HG03097 (cell line): ENCODE measurements at regions not wholly inside any gene's neighbourhood (a gene's known extent, or its start where the extent isn't known, plus 50 kb on each side); places are given as distances from the start of the nearest gene placed in this dataset.
"Not testable (repeated sequence)": the region's sequence is repeated elsewhere in the genome, so short reads cannot be mapped to it uniquely, and the experiment has no call there.

ENCODE experiments used
- ATAC-seq: cut with Tn5 transposase; IDR thresholded peaks from one replicate; pipeline ENCODE4 v1.9.1; 2021; ENCODE audit not compliant: unreplicated experiment, low FRiP score

DNA sequence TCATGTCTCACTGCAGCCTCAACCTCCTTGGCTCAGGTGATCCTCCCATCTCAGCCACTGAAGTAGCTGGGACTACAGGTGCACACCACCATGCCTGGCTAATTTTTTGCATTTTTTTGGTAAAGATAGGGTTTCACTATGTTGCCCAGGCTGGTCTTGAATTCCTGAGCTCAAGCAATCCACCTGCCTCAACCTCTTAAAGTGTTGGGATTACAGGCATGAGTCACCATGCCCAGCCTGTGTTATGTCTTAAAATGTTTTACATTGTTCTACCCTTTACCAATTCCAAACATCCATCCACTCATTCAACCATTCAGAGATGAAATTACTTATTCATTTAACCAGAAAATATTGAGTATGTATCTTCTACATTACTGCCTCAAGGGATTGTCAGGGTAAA is 111.6 kb upstream of the BTG1 start:
- ATAC-seq: no peak

DNA sequence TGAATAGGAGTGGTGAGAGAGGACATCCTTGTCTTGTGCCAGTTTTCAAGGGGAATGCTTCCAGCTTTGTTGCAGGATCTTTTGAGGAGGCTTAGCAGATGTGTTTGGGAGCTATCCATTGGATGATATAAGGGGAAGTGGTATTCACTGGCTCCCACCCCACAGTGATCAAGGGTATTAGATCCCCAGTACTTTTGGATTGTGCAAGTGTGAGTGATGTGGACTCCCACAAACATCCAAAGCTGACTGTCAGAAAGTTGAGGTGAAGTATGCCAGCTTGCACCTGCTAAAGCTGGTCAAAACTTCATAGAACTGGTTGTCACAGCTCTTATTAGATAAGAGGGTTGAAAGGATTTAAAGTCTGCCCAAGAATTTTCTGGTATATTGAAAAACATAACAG is 110.1 kb upstream of the BTG1 start:
- ATAC-seq: no peak

DNA sequence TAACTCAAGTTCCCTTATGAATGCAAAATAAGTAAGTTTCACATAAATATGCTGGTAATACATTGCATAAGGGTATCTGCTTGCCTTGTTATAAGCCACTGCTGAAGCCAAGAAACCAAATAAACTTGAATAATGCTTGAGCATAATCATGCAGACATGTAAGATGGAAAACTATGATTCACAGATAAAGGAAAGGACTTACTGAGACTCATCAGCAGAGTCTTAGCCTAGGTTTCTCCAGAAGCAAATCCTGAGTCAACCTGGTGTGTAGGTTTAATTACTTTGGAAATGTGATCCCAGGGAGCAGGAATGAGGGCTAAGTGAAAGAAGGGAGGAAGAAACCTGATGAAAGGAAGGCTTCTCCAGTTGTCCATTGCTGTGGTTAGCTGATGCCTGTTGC is 107.7 kb upstream of the BTG1 start:
- no peak for ATAC-seq

DNA sequence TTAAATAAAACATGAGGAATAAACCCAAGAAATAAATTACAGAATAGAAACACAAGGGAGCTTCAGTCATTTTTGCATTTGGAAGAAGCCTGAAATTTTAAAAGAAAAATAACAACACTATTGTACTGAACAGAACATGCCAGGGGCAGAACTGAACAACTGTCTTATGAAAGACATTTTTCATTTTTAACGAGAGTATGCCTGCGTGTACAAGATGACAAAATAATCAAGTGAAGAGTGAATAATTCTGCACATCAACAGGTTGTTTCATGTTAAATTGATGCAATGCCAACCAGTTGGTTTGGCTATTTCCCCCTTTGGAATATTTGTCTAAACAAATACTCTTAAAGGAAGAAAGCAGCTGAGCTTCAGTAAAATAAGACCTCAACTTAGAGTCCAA is 103.3 kb upstream of the BTG1 start:
- no peak for ATAC-seq

DNA sequence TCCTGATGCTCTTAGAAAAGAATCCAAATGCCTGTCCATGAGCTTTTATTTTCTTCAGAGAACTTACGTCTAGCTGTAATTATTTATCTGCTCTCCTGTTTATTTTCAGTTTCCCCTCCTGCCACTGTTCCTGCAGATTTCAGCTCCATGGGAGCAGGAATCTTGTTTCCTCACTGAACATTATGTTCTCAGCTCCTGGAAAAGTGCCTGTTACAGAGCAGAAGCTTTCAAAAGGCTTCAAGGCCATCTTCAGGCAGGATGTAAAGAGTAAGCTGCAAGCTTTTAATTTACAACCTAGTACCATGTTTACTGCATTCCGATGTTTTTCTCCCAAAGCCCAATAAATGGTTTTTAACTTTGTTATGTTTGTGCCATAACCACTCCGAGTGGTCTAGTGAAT is 98.4 kb upstream of the BTG1 start:
- no peak for ATAC-seq

DNA sequence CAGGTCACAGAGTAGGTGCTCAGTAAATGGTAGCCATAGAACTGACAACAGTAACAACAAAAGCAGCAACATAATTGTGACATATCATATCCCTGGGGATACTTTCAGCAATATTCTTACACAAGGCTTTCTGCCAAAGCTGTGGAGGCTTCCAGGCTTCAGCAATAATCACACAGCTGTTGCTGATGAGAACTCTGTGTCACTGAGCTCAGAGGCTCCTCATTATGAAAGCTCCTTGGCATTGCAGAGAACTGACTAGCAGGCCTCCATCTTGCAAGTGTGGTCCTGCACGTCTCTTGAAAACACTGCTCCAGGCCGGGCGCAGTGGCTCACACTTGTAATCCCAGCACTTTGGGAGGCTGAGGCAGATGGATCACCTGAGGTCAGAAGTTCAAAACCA is 97.3 kb upstream of the BTG1 start:
- no peak for ATAC-seq

DNA sequence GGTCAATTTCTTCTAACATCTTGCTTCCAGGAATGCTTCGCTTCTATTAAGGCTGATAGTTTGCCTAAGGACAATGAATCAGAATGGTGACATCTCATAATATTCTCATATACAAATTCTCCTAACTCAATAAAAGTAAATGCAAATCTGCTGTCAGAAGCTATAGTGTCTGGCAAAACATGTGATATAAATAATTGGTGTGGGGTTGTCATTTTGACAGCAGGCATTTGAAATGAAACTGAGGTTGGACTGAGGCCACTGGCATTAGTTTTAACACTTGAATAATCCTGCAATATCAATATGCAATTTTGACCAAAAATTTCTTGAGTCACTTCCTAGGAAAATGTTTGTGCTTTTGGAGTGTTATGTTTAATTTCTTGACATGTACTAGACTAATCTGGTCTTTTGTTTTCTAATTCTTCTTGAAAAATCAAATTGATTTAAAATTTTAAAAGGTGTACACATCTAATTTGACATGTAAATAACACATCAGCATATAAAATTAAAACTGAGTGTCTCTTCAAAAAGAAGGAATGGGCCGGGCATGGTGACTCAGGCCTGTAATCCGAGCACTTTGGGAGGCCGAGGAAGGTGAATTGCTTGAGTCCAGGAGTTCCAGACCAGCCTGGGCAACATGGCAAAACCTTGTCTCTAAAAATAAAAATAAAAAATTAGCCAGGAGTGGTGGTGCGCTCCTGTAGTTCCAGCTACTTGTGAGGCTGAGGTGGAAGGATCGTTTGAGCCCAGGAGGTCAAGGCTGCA is 92.3 kb upstream of the BTG1 start:
- no peak for ATAC-seq

DNA sequence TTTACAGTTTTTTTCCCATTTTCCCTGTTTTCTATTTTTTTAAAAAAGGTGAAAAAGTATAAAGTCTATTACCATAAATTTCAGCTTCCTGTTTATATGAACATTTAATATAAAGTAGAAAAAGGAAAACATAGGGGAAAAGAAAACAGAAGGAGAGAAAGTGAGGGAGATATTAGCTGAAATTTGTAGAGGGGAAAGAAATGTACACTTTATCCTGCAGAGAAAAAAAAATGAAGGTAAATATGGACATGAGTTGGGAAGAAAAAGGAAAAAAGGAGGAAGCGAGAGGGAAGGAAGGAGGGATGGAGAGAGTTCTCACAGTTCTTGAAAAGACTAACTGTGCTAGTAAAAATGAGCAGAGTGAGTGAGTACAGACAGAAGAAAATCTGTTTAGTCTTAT is 91.6 kb upstream of the BTG1 start:
- no peak for ATAC-seq

DNA sequence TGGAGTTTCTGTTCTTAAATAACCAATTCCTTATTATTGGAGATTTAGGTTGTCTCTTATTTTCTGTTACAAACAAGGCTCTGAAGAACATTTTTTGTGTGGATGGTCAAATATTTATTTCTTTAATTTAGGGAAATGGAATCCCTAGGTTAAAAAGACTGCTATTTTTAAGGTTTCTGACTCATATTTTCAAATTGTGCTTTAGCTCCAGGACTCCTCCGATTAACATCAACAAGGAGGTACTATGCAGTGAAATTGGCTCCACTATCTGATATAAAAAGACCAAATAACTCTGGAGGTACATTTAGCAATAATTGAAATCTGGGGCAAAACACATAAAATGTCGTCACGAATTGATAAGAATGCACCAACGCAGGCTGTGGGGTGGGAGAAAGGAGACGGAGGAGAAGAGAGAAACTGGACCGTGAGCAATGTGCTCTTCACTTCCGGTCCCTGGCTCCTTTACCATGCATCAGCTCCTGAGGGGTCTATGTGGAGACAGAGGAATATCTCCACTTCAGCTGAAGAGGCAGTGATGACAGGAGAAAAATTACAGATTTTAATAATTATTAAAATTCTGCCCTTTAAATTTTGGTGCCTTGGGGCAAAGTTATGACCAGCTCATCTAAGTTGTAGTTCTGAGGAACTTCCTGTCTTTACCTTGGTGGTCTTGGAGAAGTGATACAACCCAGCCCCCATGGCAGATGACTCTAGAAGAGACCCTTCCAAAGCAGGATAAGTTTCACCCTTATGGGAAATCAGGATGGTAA is 90.2 kb upstream of the BTG1 start:
- no peak for ATAC-seq

DNA sequence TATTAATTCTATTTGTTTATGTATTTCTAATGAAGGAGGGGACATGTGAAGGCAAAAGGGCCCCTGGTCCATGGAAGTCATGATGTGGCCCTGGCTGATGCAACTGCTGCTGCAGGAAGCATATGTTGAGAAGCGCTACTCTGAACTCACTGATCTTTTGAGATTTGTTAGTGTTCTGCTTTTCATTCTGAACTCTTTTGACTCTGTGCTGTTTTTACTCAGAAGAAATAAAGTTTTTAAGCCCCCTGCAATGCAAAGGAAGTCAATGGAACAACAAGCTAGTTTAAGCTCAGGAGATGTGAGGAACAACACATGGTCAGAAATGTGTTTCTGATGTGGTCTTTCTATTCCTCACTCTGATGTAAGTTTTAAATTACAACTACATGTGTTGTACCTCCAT is 88.9 kb upstream of the BTG1 start:
- ATAC-seq: no peak

DNA sequence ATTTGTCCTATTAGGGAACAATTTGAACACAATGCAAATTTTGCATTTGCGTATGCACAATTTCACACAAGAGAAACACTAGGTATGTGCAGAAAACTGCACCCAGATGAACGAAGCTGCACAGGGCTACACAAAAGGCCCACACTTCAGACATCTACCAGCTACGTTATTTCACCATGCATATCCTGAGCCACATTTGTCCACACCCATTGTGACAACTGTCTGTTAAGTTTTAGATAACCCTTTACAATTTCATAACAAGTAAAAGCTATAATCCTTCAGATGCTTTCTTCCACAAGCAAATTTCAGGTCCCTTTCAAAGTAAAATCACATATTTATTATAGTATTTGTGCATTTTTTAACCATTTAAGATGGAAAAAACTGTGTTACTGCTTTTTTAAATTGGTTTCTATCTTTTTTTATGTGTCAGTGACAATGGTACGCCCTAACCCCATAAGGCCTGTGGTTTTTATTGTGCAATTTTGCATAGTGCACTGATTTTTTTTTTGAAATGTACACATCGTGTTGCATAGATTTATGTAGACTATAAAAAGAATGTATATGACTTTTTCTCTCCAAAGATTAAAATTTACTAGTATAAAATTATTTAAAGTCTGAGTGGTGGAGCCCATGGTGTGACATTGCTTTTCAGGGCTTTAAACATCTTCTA is 87.8 kb upstream of the BTG1 start:
- ATAC-seq: no peak

DNA sequence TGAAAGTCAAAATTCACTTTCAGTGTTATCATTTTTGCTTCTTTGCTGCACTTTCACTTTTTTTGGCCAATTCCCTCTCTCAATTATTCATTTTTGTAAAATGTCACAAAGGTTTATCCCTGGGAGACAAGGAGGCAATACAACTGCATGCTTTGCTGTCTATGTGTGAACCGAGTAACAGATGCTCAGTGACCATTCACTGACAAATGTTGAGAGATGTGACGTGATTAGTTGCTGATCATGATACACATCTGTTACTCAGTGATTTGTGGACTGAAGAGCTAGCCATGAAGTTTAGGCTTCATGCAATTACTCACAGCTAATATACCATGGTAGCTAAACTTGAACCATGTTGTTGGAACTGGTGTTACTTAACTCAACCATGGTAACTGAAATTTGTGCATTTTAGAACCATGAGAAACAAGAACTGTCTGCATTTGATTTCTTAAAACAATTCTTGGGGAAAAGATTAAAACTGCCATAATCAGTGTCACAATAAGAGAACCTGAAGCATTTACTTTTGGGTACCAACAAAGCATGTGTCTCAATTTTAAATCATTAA is 86.8 kb upstream of the BTG1 start:
- not testable (repeated sequence) for ATAC-seq

DNA sequence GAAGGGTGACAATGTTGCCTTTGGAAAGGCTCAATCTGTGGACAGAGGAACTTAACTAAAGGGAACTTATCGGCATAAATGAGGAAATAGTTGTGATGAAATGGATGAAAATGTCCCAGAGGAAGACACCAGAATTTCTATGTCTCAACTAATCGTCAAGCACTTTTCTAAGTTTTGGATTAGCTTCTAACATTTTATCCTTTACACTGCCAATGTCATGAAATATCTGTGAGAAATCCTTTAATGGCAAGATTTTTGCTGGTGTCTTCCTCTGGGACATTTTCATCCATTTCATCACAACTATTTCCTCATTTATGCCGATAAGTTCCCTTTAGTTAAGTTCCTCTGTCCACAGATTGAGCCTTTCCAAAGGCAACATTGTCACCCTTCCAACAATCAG is 86.3 kb upstream of the BTG1 start:
- ATAC-seq: not testable (repeated sequence)

DNA sequence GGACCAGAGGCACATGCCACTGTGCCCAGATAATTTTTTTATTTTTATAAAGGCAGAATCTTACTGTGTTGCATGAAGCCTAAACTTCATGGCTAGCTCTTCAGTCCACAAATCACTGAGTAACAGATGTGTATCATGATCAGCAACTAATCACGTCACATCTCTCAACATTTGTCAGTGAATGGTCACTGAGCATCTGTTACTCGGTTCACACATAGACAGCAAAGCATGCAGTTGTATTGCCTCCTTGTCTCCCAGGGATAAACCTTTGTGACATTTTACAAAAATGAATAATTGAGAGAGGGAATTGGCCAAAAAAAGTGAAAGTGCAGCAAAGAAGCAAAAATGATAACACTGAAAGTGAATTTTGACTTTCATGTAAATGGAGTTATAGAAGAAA is 85.9 kb upstream of the BTG1 start:
- not testable (repeated sequence) for ATAC-seq

DNA sequence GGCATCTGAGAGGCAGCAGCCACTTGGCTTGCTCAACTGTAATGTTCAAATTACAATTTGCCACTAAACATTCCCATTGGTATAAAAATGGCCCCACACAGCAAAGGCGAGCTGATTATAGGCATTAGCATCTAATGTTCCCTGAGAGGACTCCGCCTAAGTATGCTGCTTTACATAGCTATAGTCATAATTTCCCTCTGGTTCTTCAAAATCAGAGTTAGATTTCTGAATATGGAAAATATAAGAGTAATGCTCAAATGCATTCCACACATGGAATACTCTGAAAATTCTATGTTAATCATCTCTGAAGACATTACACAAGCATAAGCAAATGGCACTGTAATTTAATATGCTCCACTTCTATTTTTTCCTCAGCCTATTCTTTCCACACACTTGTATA is 83.7 kb upstream of the BTG1 start:
- ATAC-seq: no peak

DNA sequence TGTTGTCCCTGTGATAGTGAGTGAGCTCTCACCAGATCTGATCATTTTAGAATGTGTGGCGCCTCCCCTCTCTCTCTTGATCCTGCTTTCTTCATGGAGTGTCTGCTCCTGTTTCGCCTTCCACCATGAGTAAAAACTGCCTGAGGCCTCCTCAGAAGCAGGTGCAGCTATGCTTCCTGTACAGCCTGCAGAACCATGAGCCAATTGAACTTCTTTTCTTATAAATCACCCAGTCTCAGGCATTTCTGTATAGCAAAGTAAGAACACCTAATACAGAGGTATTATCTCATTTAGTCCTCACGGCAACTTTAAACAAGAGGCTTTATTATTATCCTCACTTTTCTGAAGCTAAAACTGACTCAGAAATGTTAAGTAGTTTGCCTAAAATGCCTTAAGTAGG is 81.3 kb upstream of the BTG1 start:
- no peak for ATAC-seq

DNA sequence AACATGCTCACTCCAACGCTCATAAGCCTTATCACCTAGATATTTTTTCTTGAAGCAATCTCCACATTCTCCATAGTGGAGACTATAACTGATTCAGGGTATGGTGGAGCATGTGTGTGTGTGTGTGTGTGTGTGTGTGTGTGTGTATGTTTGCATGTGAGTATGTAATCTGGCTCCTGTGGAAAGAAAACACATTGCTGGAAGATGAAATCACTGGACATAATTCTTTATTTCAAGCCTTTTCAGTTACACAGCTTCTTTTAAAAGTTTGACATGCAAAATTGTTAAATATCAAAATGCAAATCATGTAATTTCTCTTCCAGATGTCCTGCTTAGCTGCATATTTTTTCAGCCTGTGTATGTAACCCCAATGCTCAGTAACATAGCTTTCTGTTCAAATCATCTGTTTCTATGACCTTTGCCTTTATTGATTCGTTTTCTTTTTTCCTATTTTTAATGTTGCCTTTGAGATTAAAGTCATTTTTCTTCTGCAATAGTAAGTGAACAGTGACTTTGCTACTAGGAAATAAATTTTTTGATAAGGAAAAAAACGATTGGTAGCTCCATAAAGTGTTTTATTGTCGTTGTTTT is 80.5 kb upstream of the BTG1 start:
- ATAC-seq: no peak

DNA sequence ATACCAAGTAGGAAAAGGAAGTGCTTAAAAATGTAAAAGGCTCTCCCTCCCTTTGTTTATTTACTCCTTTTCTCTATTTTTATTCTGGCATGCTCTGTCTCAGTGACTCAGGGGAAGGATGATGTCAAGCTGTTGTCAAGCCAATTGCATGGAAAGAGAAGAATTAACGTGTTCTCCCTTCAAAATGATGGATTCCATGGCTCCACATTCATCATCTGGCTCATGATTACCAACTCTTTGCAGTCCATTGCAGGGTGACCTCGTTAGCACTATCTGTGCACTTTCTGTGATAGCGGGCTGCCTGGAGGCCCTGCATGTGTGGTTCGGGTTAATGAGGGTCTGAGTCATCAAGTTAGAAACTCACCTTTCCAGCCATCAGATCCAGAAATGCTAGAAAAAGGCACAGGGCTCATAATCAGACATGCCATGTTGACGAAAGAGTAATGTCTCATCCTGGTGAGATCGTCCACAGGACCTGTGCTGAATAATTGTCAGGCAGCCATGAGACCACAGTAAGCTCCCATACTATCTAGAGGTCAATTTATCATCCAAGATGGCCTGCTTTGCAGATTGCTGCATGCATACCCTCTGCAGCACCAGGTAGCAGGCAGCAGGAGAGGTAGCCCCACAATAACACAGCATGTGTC is 79.2 kb upstream of the BTG1 start:
- ATAC-seq: no peak

DNA sequence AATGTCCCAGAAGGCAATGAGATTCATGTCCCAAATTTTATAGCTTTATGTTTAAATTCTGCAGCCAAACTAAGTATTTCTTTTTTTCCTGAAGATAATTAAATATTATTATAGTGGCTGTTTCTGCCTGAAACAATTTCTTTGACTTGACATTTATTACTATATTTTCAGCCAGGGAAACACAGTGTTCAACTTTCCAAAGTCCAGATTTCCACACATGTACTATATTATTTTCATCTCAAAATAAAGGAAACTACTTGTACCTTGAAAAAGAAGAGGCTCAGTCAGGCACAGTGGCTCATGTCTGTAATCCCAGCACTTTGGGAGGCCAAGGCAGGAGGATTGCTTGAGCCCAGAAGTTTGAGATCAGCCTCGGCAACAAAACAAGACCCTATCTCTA is 77.8 kb upstream of the BTG1 start:
- no peak for ATAC-seq

DNA sequence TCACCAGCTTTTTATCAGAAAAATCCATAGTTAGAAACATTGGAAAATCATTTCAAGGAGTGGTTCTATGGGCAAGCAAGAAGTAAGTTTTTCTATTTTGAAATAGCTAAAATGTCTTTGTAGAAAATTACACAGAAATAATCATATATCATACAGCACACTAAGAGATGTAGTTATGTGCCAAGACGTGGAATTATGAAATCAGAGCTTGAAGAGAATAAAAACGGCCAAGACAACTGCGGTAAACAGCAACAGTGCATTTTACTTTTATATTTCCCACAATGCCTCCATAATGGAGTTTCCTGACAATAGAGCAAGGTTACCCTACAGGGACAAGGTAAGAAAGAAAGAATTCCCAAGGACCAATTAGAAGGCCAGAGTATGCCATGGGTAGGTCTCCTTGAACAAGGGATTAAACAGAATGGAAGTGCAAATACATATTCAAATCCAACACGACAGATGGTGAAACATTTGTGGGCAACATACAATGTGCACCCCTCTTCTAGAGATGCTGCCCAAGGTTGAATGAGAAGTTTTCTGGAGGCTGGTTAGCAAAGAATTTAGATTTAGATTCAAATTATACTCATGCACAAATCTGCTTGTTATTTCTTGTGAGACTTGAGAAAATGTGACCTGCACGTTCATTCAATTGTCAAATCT is 76.1 kb upstream of the BTG1 start:
- ATAC-seq: no peak
